Breast epithelium (tissue), 4 donors: ENCODE measurements at regions not wholly inside any gene's neighbourhood (a gene's known extent, or its start where the extent isn't known, plus 50 kb on each side); places are given as distances from the start of the nearest gene placed in this dataset.

Experiments
- DNase-seq, 2 donors: peaks; one replicate each; pipeline ENCODE4 v3.0.0-alpha.2; 2019; ENCODE audit warnings: low spot score in 2 of 2
- H3K27ac ChIP-seq, 2 donors: fragments of 200-600 bp; sonication (generic) in 1 of 2; one replicate each; pipeline ENCODE4 v1.5.1; 2016 to 2019; ENCODE audit warnings: mild to moderate bottlenecking in 1 of 2
- H3K27me3 ChIP-seq, 2 donors: fragments of 200-600 bp; sonication (generic) in 1 of 2; one replicate each; pipeline versions ENCODE4 v1.5.1 to v1.6.0; 2017 to 2019; ENCODE audit warnings: control low read depth in 1 of 2, mild to moderate bottlenecking in 1 of 2
- H3K36me3 ChIP-seq: fragments of 200-600 bp; one replicate; pipeline ENCODE4 v1.5.1; 2019
- H3K4me1 ChIP-seq, 2 donors: fragments of 200-600 bp; sonication (generic); one replicate each; pipeline ENCODE4 v1.5.1; 2016 to 2019; ENCODE audit warnings: control low read depth in 1 of 2
- H3K4me3 ChIP-seq, 3 donors: fragments of 200-600 bp; sonication (generic); 1 replicate in 2 of 3; 2 replicates in 1 of 3; pipeline ENCODE4 v1.5.1; 2016 to 2019; ENCODE audit warnings: mild to moderate bottlenecking in 3 of 3, moderate library complexity in 2 of 3
- H3K9me3 ChIP-seq, 2 donors: fragments of 200-600 bp; sonication (generic) in 1 of 2; one replicate each; pipeline ENCODE4 v1.5.1; 2016 to 2019; ENCODE audit warnings: control low read depth in 1 of 2
- POLR2A ChIP-seq: fragments of 450-650 bp; IDR thresholded peaks from one replicate; pipeline ENCODE4 v1.6.1; 2016; ENCODE audit warnings: antibody characterized with exemption, mild to moderate bottlenecking, moderate library complexity
- POLR2AphosphoS5 ChIP-seq, 3 donors: sonication (generic); formaldehyde crosslinking; IDR thresholded peaks; one replicate each; pipeline ENCODE4 v1.6.1; 2017; ENCODE audit warnings: antibody characterized with exemption in 3 of 3
- intact Hi-C: fragments of 100-400 bp; cut with DNase I; formaldehyde crosslinking; loops from one replicate; pipeline ENCODE4 v1.15.1; 2023; ENCODE audit warnings: low total_unique reads
- TF ChIP-seq, protein P1 (sequence below), 3 donors: fragments of 450-650 bp; IDR thresholded peaks; one replicate each; pipeline ENCODE4 v1.5.1; 2016 to 2017; ENCODE audit warnings: antibody characterized with exemption in 3 of 3, mild to moderate bottlenecking in 3 of 3, moderate library complexity in 3 of 3

DNA sequence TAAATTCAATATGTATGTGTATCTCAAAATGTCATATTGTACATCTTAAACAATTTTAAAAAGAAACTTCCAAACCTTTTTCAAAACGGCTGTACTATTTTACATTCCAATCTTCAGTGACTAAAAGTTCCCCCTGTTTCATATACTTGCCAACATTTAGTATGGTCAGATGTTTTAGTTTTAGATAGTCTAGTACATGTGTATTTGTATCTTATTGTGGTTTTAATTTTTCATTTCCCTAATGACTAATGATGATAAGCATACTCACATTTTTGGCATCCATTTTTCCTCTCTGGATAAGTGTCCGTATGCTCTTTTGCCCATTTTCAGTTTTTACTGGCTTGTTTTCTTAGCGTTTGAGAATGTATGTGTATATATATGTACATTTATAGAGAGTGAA, 212.2 kb upstream of the MAGEB18 start:
- no peak for TF ChIP-seq POLR2AphosphoS5 (IDR thresholded peaks at IDR 0.05)
- TF ChIP-seq, protein P1, sequence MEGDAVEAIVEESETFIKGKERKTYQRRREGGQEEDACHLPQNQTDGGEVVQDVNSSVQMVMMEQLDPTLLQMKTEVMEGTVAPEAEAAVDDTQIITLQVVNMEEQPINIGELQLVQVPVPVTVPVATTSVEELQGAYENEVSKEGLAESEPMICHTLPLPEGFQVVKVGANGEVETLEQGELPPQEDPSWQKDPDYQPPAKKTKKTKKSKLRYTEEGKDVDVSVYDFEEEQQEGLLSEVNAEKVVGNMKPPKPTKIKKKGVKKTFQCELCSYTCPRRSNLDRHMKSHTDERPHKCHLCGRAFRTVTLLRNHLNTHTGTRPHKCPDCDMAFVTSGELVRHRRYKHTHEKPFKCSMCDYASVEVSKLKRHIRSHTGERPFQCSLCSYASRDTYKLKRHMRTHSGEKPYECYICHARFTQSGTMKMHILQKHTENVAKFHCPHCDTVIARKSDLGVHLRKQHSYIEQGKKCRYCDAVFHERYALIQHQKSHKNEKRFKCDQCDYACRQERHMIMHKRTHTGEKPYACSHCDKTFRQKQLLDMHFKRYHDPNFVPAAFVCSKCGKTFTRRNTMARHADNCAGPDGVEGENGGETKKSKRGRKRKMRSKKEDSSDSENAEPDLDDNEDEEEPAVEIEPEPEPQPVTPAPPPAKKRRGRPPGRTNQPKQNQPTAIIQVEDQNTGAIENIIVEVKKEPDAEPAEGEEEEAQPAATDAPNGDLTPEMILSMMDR (IDR thresholded peaks at IDR 0.05), result no peak
- no peak for TF ChIP-seq POLR2A
- Histone ChIP-seq H3K4me3 (no peak overlapping the region), H3K27me3 (peaks cover 0 to 5% of the 10 kb centered on the region in 2 donors), H3K9me3 (no peaks in the 10 kb centered on the region), H3K4me1 (no peaks in the 10 kb centered on the region), H3K27ac (no peak overlapping the region), H3K36me3 (no peaks in the 10 kb centered on the region)
- intact Hi-C loops, result no loop called here
- DNase-seq, result no peak

DNA sequence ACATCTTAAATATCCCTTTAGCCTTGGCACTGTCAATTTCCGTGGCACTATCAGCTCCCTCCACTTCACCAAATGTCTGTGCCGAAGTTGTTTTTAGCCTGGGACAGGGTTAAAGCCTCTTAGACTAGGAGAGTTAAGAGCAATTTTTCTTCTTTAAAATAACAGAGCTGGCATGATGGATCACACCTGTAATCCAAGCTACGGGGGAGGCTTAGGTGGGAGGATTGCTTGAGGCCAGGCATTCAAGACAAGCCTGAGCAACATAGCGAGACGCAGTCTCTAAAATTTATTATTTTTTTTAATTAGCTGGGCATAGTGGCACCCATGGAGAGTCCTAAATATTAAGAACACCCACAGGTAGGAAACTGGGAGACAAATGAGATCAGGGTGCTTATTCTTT, 209.8 kb upstream of the MAGEB18 start:
- no peak for DNase-seq
- Histone ChIP-seq H3K9me3 (no peaks in the 10 kb centered on the region), H3K4me3 (no peak overlapping the region), H3K4me1 (no peaks in the 10 kb centered on the region), H3K36me3 (no peaks in the 10 kb centered on the region), H3K27me3 (peaks cover 0 to 6% of the 10 kb centered on the region in 2 donors), H3K27ac (no peak overlapping the region)
- intact Hi-C loops, result no loop called here
- TF ChIP-seq POLR2AphosphoS5 (IDR thresholded peaks at IDR 0.05) (no peak), POLR2A (no peak)
- TF ChIP-seq, protein P1 (IDR thresholded peaks at IDR 0.05), result no peak

DNA sequence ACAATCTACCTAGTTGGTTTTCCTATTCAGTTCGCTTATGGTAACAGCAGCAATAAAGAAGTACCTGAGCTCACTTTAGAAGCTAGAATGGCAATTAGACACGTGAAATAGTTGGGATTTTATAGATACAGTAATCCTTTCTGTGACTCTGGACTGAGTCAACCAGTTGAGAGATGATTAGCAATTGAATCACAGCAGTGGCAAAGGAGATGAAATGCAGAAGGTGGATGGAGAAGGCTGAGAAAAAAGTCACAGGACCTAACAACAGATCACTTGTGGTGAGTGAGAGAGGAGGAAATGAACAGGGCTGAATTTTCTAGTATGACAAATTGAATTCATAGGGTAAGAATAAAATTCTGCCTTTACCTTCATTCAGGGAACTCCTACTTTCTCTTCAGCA, 197.1 kb upstream of the MAGEB18 start:
- intact Hi-C loops, result no loop called here
- Histone ChIP-seq H3K9me3 (peaks cover 0 to 10% of the 10 kb centered on the region in 2 donors), H3K4me3 (no peak overlapping the region), H3K27ac (no peak overlapping the region), H3K36me3 (no peaks in the 10 kb centered on the region), H3K4me1 (no peaks in the 10 kb centered on the region), H3K27me3 (peaks cover 0 to 7% of the 10 kb centered on the region in 2 donors)
- DNase-seq, result no peak
- TF ChIP-seq POLR2A (no peak), POLR2AphosphoS5 (IDR thresholded peaks at IDR 0.05) (no peak)
- TF ChIP-seq, protein P1 (IDR thresholded peaks at IDR 0.05), result no peak

DNA sequence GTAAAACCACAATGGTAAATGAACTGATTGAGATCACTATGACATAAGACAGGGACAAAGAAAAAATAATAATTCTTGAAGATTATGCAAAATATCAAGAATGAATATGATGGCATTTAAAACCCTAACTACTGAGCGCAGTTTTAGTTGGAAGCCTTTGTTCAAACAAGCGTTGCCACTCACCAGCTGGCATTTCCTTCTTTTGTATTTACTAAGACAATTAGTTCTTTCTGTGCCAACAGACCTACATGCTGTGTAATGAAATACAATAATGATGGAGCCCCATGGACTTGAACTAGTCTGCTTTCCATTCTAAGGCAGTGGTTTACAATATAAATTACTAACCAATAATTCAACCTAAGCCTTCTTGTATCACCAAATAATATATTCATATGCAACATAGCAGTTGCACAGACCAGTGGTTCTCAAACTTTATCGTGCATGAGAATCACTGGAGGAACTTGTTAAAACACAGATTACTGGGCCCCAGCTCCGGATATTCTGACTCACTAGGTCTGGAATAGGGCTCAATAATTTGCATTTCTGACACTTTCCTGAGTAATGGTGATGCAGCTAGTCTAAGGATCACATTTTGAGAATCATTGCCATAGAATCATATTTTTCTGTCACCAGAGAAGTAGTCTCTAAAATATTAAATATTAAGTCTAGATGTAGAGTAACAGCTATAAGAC, 196.4 kb upstream of the MAGEB18 start:
- H3K4me1 ChIP-seq, result no peaks in the 10 kb centered on the region
- no peak overlapping the region for H3K4me3 ChIP-seq
- H3K9me3 ChIP-seq, result peaks cover 0 to 17% of the 10 kb centered on the region in 2 donors
- TF ChIP-seq POLR2A, result no peak
- TF ChIP-seq, protein P1 (IDR thresholded peaks at IDR 0.05), result no peak
- DNase-seq, result no peak
- no peak overlapping the region for H3K27ac ChIP-seq
- H3K27me3 ChIP-seq, result peaks cover 0 to 7% of the 10 kb centered on the region in 2 donors
- intact Hi-C loops, result no loop called here
- no peaks in the 10 kb centered on the region for H3K36me3 ChIP-seq

DNA sequence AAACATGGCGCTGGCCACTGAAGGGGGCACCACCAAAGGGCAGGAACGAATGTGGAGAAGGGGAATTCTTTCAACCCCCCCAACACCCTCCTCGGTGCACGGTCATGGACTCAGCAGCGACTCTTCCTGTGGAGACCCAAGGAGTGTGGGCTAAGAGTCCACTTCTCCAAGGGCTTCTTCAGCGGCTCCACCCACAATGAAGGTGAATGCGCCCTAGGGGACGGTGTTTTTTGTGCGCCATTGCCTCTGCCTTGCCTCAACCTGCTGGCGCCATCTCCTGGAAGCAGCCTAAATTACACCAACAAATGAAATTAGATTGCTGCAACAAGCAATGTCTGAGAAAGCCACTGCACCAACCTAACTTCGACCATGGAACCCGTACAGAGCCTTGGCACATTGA, 169.2 kb upstream of the MAGEB18 start:
- no peak for DNase-seq
- H3K36me3 ChIP-seq, result no peaks in the 10 kb centered on the region
- TF ChIP-seq, protein P1 (IDR thresholded peaks at IDR 0.05), result no peak
- no peak for TF ChIP-seq POLR2A
- no peak for TF ChIP-seq POLR2AphosphoS5 (IDR thresholded peaks at IDR 0.05)
- H3K27ac ChIP-seq, result no peak overlapping the region
- H3K27me3 ChIP-seq, result peaks cover 0 to 9% of the 10 kb centered on the region in 2 donors
- no peak overlapping the region for H3K4me3 ChIP-seq
- intact Hi-C loops, result no loop called here
- H3K4me1 ChIP-seq, result no peaks in the 10 kb centered on the region
- peaks cover 0 to 5% of the 10 kb centered on the region in 2 donors for H3K9me3 ChIP-seq
